Lung (tissue), 11 donors: ENCODE measurements at regions not wholly inside any gene's neighbourhood (a gene's known extent, or its start where the extent isn't known, plus 50 kb on each side); places are given as distances from the start of the nearest gene placed in this dataset.
"Not testable (repeated sequence)": the region's sequence is repeated elsewhere in the genome, so short reads cannot be mapped to it uniquely, and the experiment has no call there.

Experiments
- ATAC-seq: fragments of 200-7000 bp; cut with Tn5 transposase; one replicate; pipeline ENCODE4 v1.9.1; 2020; ENCODE audit warnings: moderate number of reproducible peaks; ENCODE audit not compliant: insufficient read depth, low FRiP score
- DNase-seq, 3 donors: peaks; one replicate each; pipeline ENCODE4 v3.0.0-alpha.2; 2013 to 2017
- H3K27ac ChIP-seq, 2 donors: one replicate each; pipeline ENCODE4 v1.5.1; 2013; ENCODE audit warnings: mild to moderate bottlenecking in 2 of 2, moderate library complexity in 2 of 2, control low read depth in 1 of 2, inconsistent platforms in 1 of 2, low read depth in 1 of 2, low read length in 1 of 2
- H3K27me3 ChIP-seq, 3 donors: one replicate each; pipeline ENCODE4 v1.5.1; 2013; ENCODE audit warnings: low read length in 2 of 3; ENCODE audit not compliant: control insufficient read depth in 3 of 3, insufficient read depth in 3 of 3
- H3K36me3 ChIP-seq, 4 donors: one replicate each; pipeline ENCODE4 v1.5.1; 2013; ENCODE audit warnings: low read length in 4 of 4, mild to moderate bottlenecking in 1 of 4, moderate library complexity in 1 of 4; ENCODE audit not compliant: control insufficient read depth in 4 of 4, insufficient read depth in 4 of 4
- H3K4me1 ChIP-seq, 5 donors: one replicate each; pipeline ENCODE4 v1.5.1; 2013; ENCODE audit warnings: low read length in 5 of 5, mild to moderate bottlenecking in 2 of 5, moderate library complexity in 1 of 5; ENCODE audit not compliant: control insufficient read depth in 5 of 5, insufficient read depth in 5 of 5
- H3K4me3 ChIP-seq: one replicate; pipeline ENCODE4 v1.5.1; 2013; ENCODE audit warnings: mild to moderate bottlenecking, control low read depth, moderate library complexity
- H3K9ac ChIP-seq, 2 donors: one replicate each; pipeline ENCODE4 v1.5.1; 2013; ENCODE audit warnings: low read length in 2 of 2, control low read depth in 1 of 2; ENCODE audit not compliant: insufficient read depth in 1 of 2
- H3K9me3 ChIP-seq, 4 donors: one replicate each; pipeline ENCODE4 v1.5.1; 2013; ENCODE audit warnings: low read length in 3 of 4, mild to moderate bottlenecking in 1 of 4, moderate library complexity in 1 of 4; ENCODE audit not compliant: control insufficient read depth in 4 of 4, insufficient read depth in 3 of 4
- CTCF ChIP-seq: IDR thresholded peaks from 2 replicates; pipeline ENCODE4 v1.5.1; 2012; ENCODE audit warnings: mild to moderate bottlenecking; ENCODE audit errors: control extremely low read depth, extremely low read depth
- WGBS, 2 donors: extraction: QIAGEN DNeasy Blood & Tissue Kit; methylation state at CpG; one replicate each; pipeline ENCODE4 v1.1.7; 2013; 5-methylcytosine and 5-hydroxymethylcytosine counted together
- donor health status: control.
- donor health status: control.
- donor health status: Bipolar disorder and iron deficiency.
- donor health status: healthy.
- donor health status: DM: yes; HTN: yes; CAD: no.

DNA sequence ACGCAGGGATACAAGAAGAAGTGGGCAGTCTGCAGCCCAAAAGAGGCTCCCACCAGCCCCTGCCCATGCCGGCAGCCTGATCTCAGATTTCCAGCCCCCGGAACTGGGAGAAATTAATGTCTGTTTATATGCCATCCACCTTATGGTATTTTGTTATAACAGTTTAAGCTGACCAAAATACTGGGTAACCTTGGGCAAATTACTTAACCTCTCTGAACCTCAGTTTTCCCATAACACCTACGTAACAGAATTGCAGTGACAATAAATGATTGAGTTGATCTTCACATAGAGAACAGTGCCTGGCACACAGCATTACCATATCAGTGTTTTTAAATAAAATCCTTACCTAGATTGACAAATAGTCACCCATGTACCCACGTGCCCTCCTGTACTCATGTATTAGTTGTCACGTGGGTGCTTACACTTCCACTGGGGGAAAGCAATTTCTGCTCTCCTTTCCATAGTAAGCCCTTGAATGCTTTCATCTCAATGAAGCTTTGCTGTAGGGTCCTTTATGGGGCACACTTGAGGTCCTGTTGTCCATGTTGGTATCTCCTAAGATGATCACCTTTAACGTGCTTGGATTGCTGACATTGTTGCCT lies 54.2 kb upstream of the PHF21A start:
- WGBS, 2 donors: 85% methylated on average over 7 of the region's 7 CpGs
- peaks cover 0 to 1% (median 0%) of the 10 kb centered on the region in 5 donors for H3K4me1 ChIP-seq

GRCh38 chr11:46171693-46172092 lies 50.4 kb upstream of the PHF21A start:
- H3K4me3 ChIP-seq, ATAC-seq, H3K4me1 ChIP-seq, H3K9ac ChIP-seq, H3K27me3 ChIP-seq, H3K27ac ChIP-seq, H3K9me3 ChIP-seq, H3K36me3 ChIP-seq, DNase-seq: not testable (repeated sequence)
- WGBS, 2 donors: 68 to 74% methylated on average over 7 of the region's 7 CpGs

More for the DNA sequence above, 54.2 kb upstream of the PHF21A start:
- TF ChIP-seq CTCF: no peak
- Histone ChIP-seq H3K9me3 (no peaks in the 10 kb centered on the region), H3K27me3 (no peaks in the 10 kb centered on the region), H3K4me3 (no peak overlapping the region), H3K9ac (no peak overlapping the region), H3K27ac (no peak overlapping the region), H3K36me3 (no peaks in the 10 kb centered on the region)
- DNase-seq (no peak), ATAC-seq (no peak)
